ENCODE measurements at regions not wholly inside any gene's neighbourhood (a gene's known extent, or its start where the extent isn't known, plus 50 kb on each side); places are given as distances from the start of the nearest gene placed in this dataset.

GRCh38 chr2:146267093-146267492 is 1577.7 kb upstream of the ACVR2A start:
- Histone ChIP-seq H3K27me3 (ENCODE audit: control insufficient read depth, insufficient read depth, low read length) (no peaks in the 10 kb centered on the region), H3K4me3 (ENCODE audit: low read depth, low read length) (no peak overlapping the region), H3K36me3 (ENCODE audit: control insufficient read depth, insufficient read depth, low read length) (no peaks in the 10 kb centered on the region)
- FAIRE-seq (no peak), DNase-seq (ENCODE audit: low read depth) (no peak)
- no peak for TF ChIP-seq CTCF (IDR thresholded peaks at IDR 0.05; ENCODE audit: insufficient read depth, low read length, severe bottlenecking)

GRCh38 chr2:146265656-146266055 is 1579.2 kb upstream of the ACVR2A start:
- no peak for TF ChIP-seq CTCF (IDR thresholded peaks at IDR 0.05; ENCODE audit: insufficient read depth, low read length, severe bottlenecking)
- FAIRE-seq (no peak), DNase-seq (ENCODE audit: low read depth) (no peak)
- no peaks in the 10 kb centered on the region for H3K36me3 ChIP-seq (ENCODE audit: control insufficient read depth, insufficient read depth, low read length)
- no peak overlapping the region for H3K4me3 ChIP-seq (ENCODE audit: low read depth, low read length)
- H3K27me3 ChIP-seq (ENCODE audit: control insufficient read depth, insufficient read depth, low read length): no peaks in the 10 kb centered on the region

GRCh38 chr2:146262606-146263005 is 1582.2 kb upstream of the ACVR2A start:
- no peak for TF ChIP-seq CTCF (IDR thresholded peaks at IDR 0.05; ENCODE audit: insufficient read depth, low read length, severe bottlenecking)
- no peaks in the 10 kb centered on the region for H3K27me3 ChIP-seq (ENCODE audit: control insufficient read depth, insufficient read depth, low read length)
- no peaks in the 10 kb centered on the region for H3K36me3 ChIP-seq (ENCODE audit: control insufficient read depth, insufficient read depth, low read length)
- FAIRE-seq (no peak), DNase-seq (ENCODE audit: low read depth) (no peak)
- H3K4me3 ChIP-seq (ENCODE audit: low read depth, low read length): no peak overlapping the region

GRCh38 chr2:146260551-146260950 is 1584.3 kb upstream of the ACVR2A start:
- no peak overlapping the region for H3K4me3 ChIP-seq (ENCODE audit: low read depth, low read length)
- no peaks in the 10 kb centered on the region for H3K36me3 ChIP-seq (ENCODE audit: control insufficient read depth, insufficient read depth, low read length)
- DNase-seq (ENCODE audit: low read depth) (no peak), FAIRE-seq (no peak)
- no peak for TF ChIP-seq CTCF (IDR thresholded peaks at IDR 0.05; ENCODE audit: insufficient read depth, low read length, severe bottlenecking)
- H3K27me3 ChIP-seq (ENCODE audit: control insufficient read depth, insufficient read depth, low read length): no peaks in the 10 kb centered on the region

- DNase-seq (ENCODE audit: low read depth) (no peak), FAIRE-seq (no peak)
- no peak for TF ChIP-seq CTCF (IDR thresholded peaks at IDR 0.05; ENCODE audit: insufficient read depth, low read length, severe bottlenecking)
- no peaks in the 10 kb centered on the region for H3K27me3 ChIP-seq (ENCODE audit: control insufficient read depth, insufficient read depth, low read length)
- no peaks in the 10 kb centered on the region for H3K36me3 ChIP-seq (ENCODE audit: control insufficient read depth, insufficient read depth, low read length)
- no peak overlapping the region for H3K4me3 ChIP-seq (ENCODE audit: low read depth, low read length)
Observed at GRCh38 chr2:146259816-146260215, 1585.0 kb upstream of the ACVR2A start.

- H3K36me3 ChIP-seq (ENCODE audit: control insufficient read depth, insufficient read depth, low read length): no peaks in the 10 kb centered on the region
- no peaks in the 10 kb centered on the region for H3K27me3 ChIP-seq (ENCODE audit: control insufficient read depth, insufficient read depth, low read length)
- no peak for FAIRE-seq
- no peak for DNase-seq (ENCODE audit: low read depth)
- TF ChIP-seq CTCF (IDR thresholded peaks at IDR 0.05; ENCODE audit: insufficient read depth, low read length, severe bottlenecking): no peak
- H3K4me3 ChIP-seq (ENCODE audit: low read depth, low read length): no peak overlapping the region
Observed at GRCh38 chr2:146258071-146258470, 1586.8 kb upstream of the ACVR2A start.

All from bronchial epithelial cell (primary cell).